B cell (primary cell): ENCODE measurements at regions not wholly inside any gene's neighbourhood (a gene's known extent, or its start where the extent isn't known, plus 50 kb on each side); places are given as distances from the start of the nearest gene placed in this dataset.

Experiments
- CTCF ChIP-seq: fragments of 200-600 bp; IDR thresholded peaks from one replicate; pipeline ENCODE4 v1.8.0; 2022; ENCODE audit warnings: antibody characterized with exemption, mild to moderate bottlenecking
- EZH2 ChIP-seq: IDR thresholded peaks from 2 replicates; pipeline ENCODE4 v1.6.1; 2012; ENCODE audit warnings: borderline replicate concordance, low read depth, mild to moderate bottlenecking, moderate library complexity, low read length; ENCODE audit not compliant: insufficient read depth, poor library complexity, severe bottlenecking

GRCh38 chr4:58163156-58163555 is 1053.0 kb upstream of the IGFBP7 start:
- TF ChIP-seq CTCF (no peak), EZH2 (no peak)
